GM12878 (cell line): ENCODE measurements at regions not wholly inside any gene's neighbourhood (a gene's known extent, or its start where the extent isn't known, plus 50 kb on each side); places are given as distances from the start of the nearest gene placed in this dataset.

ENCODE experiments used
- BCL11A ChIP-seq: IDR thresholded peaks from 2 replicates; pipeline ENCODE4 v1.6.1; 2011; ENCODE audit warnings: low read depth, low read length
- BRCA1 ChIP-seq: IDR thresholded peaks from 2 replicates; pipeline ENCODE4 v1.6.1; 2011; ENCODE audit warnings: low read depth, low read length, improper control_type of control experiment
- CREB1 ChIP-seq: IDR thresholded peaks from 2 replicates; pipeline ENCODE4 v1.6.1; 2012; ENCODE audit warnings: low read depth, mild to moderate bottlenecking, inconsistent platforms
- CTCF ChIP-seq, 3 experiments: IDR thresholded peaks in 2 of 3; conservative IDR thresholded peaks in 1 of 3; 2 replicates each; pipeline ENCODE4 v1.5.1; 2011; ENCODE audit warnings: low read depth in 3 of 3, low read length in 3 of 3, mild to moderate bottlenecking in 3 of 3, control low read depth in 2 of 3, moderate library complexity in 2 of 3, inconsistent platforms in 1 of 3, mixed read lengths in 1 of 3; ENCODE audit not compliant: control insufficient read depth in 2 of 3, insufficient read depth in 1 of 3; ENCODE audit errors: extremely low read depth in 1 of 3
- HDAC6 ChIP-seq: fragments of 200-600 bp; sonication (generic); IDR thresholded peaks from one replicate; pipeline ENCODE4 v1.8.0; 2017; ENCODE audit warnings: antibody characterized with exemption; ENCODE audit not compliant: unreplicated experiment
- IKZF1 ChIP-seq: fragments of 450-650 bp; conservative IDR thresholded peaks from 2 replicates; pipeline ENCODE4 v1.6.1; 2017; ENCODE audit warnings: antibody characterized with exemption, mild to moderate bottlenecking
- JUND ChIP-seq: IDR thresholded peaks from 2 replicates; pipeline ENCODE4 v1.6.1; 2012; ENCODE audit warnings: low read depth, mild to moderate bottlenecking, low read length, improper control_type of control experiment, moderate library complexity
- MAX ChIP-seq: IDR thresholded peaks from 2 replicates; pipeline ENCODE4 v1.6.1; 2012; ENCODE audit warnings: low read depth, low read length, improper control_type of control experiment
- SREBF2 ChIP-seq: IDR thresholded peaks from 2 replicates; pipeline ENCODE4 v1.6.1; 2012; ENCODE audit warnings: mild to moderate bottlenecking, low read length
- SUZ12 ChIP-seq: fragments of 200-600 bp; sonication (generic); IDR thresholded peaks from one replicate; pipeline ENCODE4 v1.6.1; 2018; ENCODE audit warnings: antibody characterized with exemption, mild to moderate bottlenecking; ENCODE audit not compliant: unreplicated experiment
- ZBTB33 ChIP-seq: fragments of 450-650 bp; IDR thresholded peaks from 2 replicates; pipeline ENCODE4 v1.6.1; 2017; ENCODE audit warnings: mild to moderate bottlenecking

- no peak for TF ChIP-seq SREBF2
- no peak for TF ChIP-seq JUND
- no peak for TF ChIP-seq CREB1
- TF ChIP-seq BCL11A = no peak
- TF ChIP-seq CTCF (IDR thresholded peaks at IDR 0.05 in 2 of 3, conservative IDR thresholded peaks at IDR 0.05 in 1 of 3; ENCODE audit: control insufficient read depth in 2 of 3, extremely low read depth in 1 of 3, insufficient read depth in 1 of 3, low read depth in 3 of 3, low read length in 3 of 3) = no peak
- no peak for TF ChIP-seq SUZ12
- TF ChIP-seq HDAC6 = no peak
- TF ChIP-seq MAX = no peak
- TF ChIP-seq ZBTB33 = no peak
- TF ChIP-seq BRCA1 = no peak
- TF ChIP-seq IKZF1 = no peak
Observed at GRCh38 chr16:79816081-79816497, 215.6 kb upstream of the MAF start.
